HEK293 (cell line): ENCODE measurements at regions not wholly inside any gene's neighbourhood (a gene's known extent, or its start where the extent isn't known, plus 50 kb on each side); places are given as distances from the start of the nearest gene placed in this dataset.

Source experiments
- CTCF ChIA-PET: fragments of 350-600 bp; formaldehyde crosslinking; extraction: SDS; loops from one replicate; lab custom pipeline; 2021; ENCODE audit warnings: antibody characterized with exemption; lab: Yijun Ruan, JAX
- POLR2A ChIA-PET: fragments of 300-600 bp; formaldehyde crosslinking; extraction: SDS; loops from one replicate; lab custom pipeline; 2020; ENCODE audit warnings: antibody characterized with exemption, inconsistent platforms; lab: Yijun Ruan, JAX
- H3K27ac ChIP-seq: fragments of 200-500 bp; sonication (Bioruptor generic); 2 replicates; pipeline ENCODE4 v1.5.1; 2014; ENCODE audit warnings: low read depth, low read length, control low read depth, inconsistent platforms; ENCODE audit errors: extremely low read depth
- H3K36me3 ChIP-seq, 2 experiments: fragments of 200-500 bp in 1 of 2; sonication (Bioruptor generic) in 1 of 2; 1 replicate in 1 of 2; 2 replicates in 1 of 2; pipeline ENCODE4 v1.5.1; 2014 to 2017; ENCODE audit warnings: inconsistent platforms in 2 of 2, low read length in 2 of 2; ENCODE audit not compliant: control insufficient read depth in 2 of 2, insufficient read depth in 1 of 2
- H3K4me1 ChIP-seq: fragments of 200-500 bp; sonication (Bioruptor generic); 2 replicates; pipeline ENCODE4 v1.5.1; 2014; ENCODE audit warnings: mild to moderate bottlenecking, low read length, inconsistent platforms; ENCODE audit not compliant: control insufficient read depth, insufficient read depth
- H3K4me3 ChIP-seq: 2 replicates; pipeline ENCODE4 v1.5.1; 2011; ENCODE audit warnings: low read depth, mild to moderate bottlenecking, control low read depth, low read length, moderate library complexity
- H3K9me3 ChIP-seq: fragments of 200-500 bp; sonication (Bioruptor generic); 2 replicates; pipeline ENCODE4 v1.5.1; 2014; ENCODE audit warnings: low read depth, low read length, inconsistent platforms; ENCODE audit not compliant: control insufficient read depth, insufficient read depth
- CTCF ChIP-seq: fragments of 450-650 bp; formaldehyde crosslinking; IDR thresholded peaks from 2 replicates; pipeline ENCODE4 v1.5.1; 2016; ENCODE audit warnings: missing biosample characterization, missing genetic modification characterization
- INSM2 ChIP-seq: fragments of 450-650 bp; formaldehyde crosslinking; IDR thresholded peaks from 2 replicates; pipeline ENCODE4 v1.5.1; 2016; ENCODE audit warnings: missing biosample characterization, missing genetic modification characterization
- KLF8 ChIP-seq: fragments of 450-650 bp; formaldehyde crosslinking; IDR thresholded peaks from 2 replicates; pipeline ENCODE4 v1.5.1; 2016; ENCODE audit warnings: missing biosample characterization, missing genetic modification characterization
- PRDM6 ChIP-seq: fragments of 450-650 bp; formaldehyde crosslinking; IDR thresholded peaks from 2 replicates; pipeline ENCODE4 v1.5.1; 2017; ENCODE audit warnings: missing biosample characterization, missing genetic modification characterization
- SETDB1 ChIP-seq: IDR thresholded peaks from one replicate; pipeline ENCODE4 v1.6.1; 2017; ENCODE audit warnings: mild to moderate bottlenecking, low read length, moderate library complexity, mixed read lengths; ENCODE audit not compliant: insufficient read length
- YY1 ChIP-seq: fragments of 450-650 bp; formaldehyde crosslinking; IDR thresholded peaks from 2 replicates; pipeline ENCODE4 v1.5.1; 2018; ENCODE audit warnings: missing biosample characterization, missing genetic modification characterization
- YY2 ChIP-seq: fragments of 450-650 bp; formaldehyde crosslinking; IDR thresholded peaks from 2 replicates; pipeline ENCODE4 v1.5.1; 2016; ENCODE audit warnings: missing biosample characterization, missing genetic modification characterization
- ZBTB26 ChIP-seq: fragments of 450-650 bp; formaldehyde crosslinking; optimal IDR thresholded peaks from 2 replicates; pipeline ENCODE3; 2016; ENCODE audit warnings: missing biosample characterization, mild to moderate bottlenecking, missing genetic modification characterization
- ZFP69B ChIP-seq: fragments of 450-650 bp; formaldehyde crosslinking; IDR thresholded peaks from 2 replicates; pipeline ENCODE4 v1.5.1; 2016; ENCODE audit warnings: missing biosample characterization, missing genetic modification characterization
- ZNF114 ChIP-seq: fragments of 450-650 bp; formaldehyde crosslinking; IDR thresholded peaks from 2 replicates; pipeline ENCODE4 v1.5.0; 2017; ENCODE audit warnings: missing biosample characterization, missing genetic modification characterization
- ZNF175 ChIP-seq: fragments of 450-650 bp; formaldehyde crosslinking; IDR thresholded peaks from 2 replicates; pipeline ENCODE4 v1.5.1; 2016; ENCODE audit warnings: missing biosample characterization, missing genetic modification characterization
- ZNF248 ChIP-seq: fragments of 450-650 bp; formaldehyde crosslinking; IDR thresholded peaks from 2 replicates; pipeline ENCODE4 v1.5.1; 2017; ENCODE audit warnings: missing biosample characterization, missing genetic modification characterization
- ZNF274 ChIP-seq, 2 experiments: fragments of 200-500 bp in 1 of 2; fragments of 450-650 bp in 1 of 2; sonication (Bioruptor generic) in 1 of 2; formaldehyde crosslinking in 1 of 2; IDR thresholded peaks; 2 replicates each; pipeline versions ENCODE4 v1.5.1 to v1.6.1; 2014 to 2016; ENCODE audit warnings: borderline replicate concordance in 1 of 2, inconsistent platforms in 1 of 2, low read length in 1 of 2, missing biosample characterization in 1 of 2, missing genetic modification characterization in 1 of 2
- ZNF302 ChIP-seq: fragments of 450-650 bp; formaldehyde crosslinking; IDR thresholded peaks from 2 replicates; pipeline ENCODE4 v1.5.1; 2016; ENCODE audit warnings: missing biosample characterization, missing genetic modification characterization, low read depth
- ZNF404 ChIP-seq: fragments of 450-650 bp; formaldehyde crosslinking; IDR thresholded peaks from 2 replicates; pipeline ENCODE4 v1.5.1; 2017; ENCODE audit warnings: missing biosample characterization, missing genetic modification characterization
- ZNF521 ChIP-seq: fragments of 450-650 bp; formaldehyde crosslinking; IDR thresholded peaks from 2 replicates; pipeline ENCODE4 v1.5.1; 2017; ENCODE audit warnings: missing biosample characterization, mild to moderate bottlenecking, missing genetic modification characterization
- ZNF792 ChIP-seq: fragments of 450-650 bp; formaldehyde crosslinking; IDR thresholded peaks from 2 replicates; pipeline ENCODE4 v1.5.1; 2016; ENCODE audit warnings: missing biosample characterization, missing genetic modification characterization

GRCh38 chr18:51458861-51459260, 261.4 kb upstream of the MEX3C start (continued):
- TF ChIP-seq INSM2 (tag by site-specific recombination) (no peak), ZFP69B (tag by site-specific recombination) (no peak), ZNF521 (tag by site-specific recombination) (no peak)

GRCh38 chr18:51461956-51462355, 264.5 kb upstream of the MEX3C start:
- POLR2A ChIA-PET: no interaction called here
- H3K9me3 ChIP-seq: no peaks in the 10 kb centered on the region
- CTCF ChIA-PET: no interaction called here
- peaks cover 3% of the 10 kb centered on the region; the same call in 1 of the 2 replicates for H3K4me1 ChIP-seq
- H3K4me3 ChIP-seq: no peak overlapping the region
- no peaks in the 10 kb centered on the region for H3K36me3 ChIP-seq
- TF ChIP-seq ZNF792 (tag by site-specific recombination) (no peak), PRDM6 (tag by site-specific recombination) (no peak), YY2 (tag by site-specific recombination) (no peak), YY1 (tag by site-specific recombination) (no peak)
- H3K27ac ChIP-seq: no peak overlapping the region

- Histone ChIP-seq H3K4me3 (no peak overlapping the region), H3K9me3 (no peaks in the 10 kb centered on the region), H3K36me3 (no peaks in the 10 kb centered on the region), H3K27ac (no peak overlapping the region), H3K4me1 (peaks cover 3% of the 10 kb centered on the region; the same call in 1 of the 2 replicates)
- POLR2A ChIA-PET: no interaction called here
- TF ChIP-seq ZNF175 (no peak), ZNF302 (tag by site-specific recombination) (no peak), KLF8 (no peak), ZBTB26 (tag by site-specific recombination) (no peak), SETDB1 (no peak), ZNF274 (IDR thresholded peaks at IDR 0.05; ENCODE audit: low read length) (no peak), ZNF274 (tag by site-specific recombination; IDR thresholded peaks at IDR 0.05; ENCODE audit: borderline replicate concordance) (no peak), ZNF114 (no peak), ZNF404 (tag by site-specific recombination) (no peak), ZNF248 (tag by site-specific recombination) (no peak), CTCF (no peak)
- CTCF ChIA-PET: interaction anchor here (0.5 kb wide), 1 partner anchor 74 kb away, joined by 3 read pairs; no protein-coding TSS in a partner anchor
Observed at GRCh38 chr18:51463483-51464136, 266.1 kb upstream of the MEX3C start.
